KMS-11 (cell line): ENCODE measurements at regions not wholly inside any gene's neighbourhood (a gene's known extent, or its start where the extent isn't known, plus 50 kb on each side); places are given as distances from the start of the nearest gene placed in this dataset.

Experiments
- H2AFZ ChIP-seq: fragments of 200-600 bp; sonication (generic); 2 replicates; pipeline ENCODE4 v1.6.1; 2016; ENCODE audit warnings: antibody characterized with exemption, mixed run types, low read depth
- H3K27ac ChIP-seq: fragments of 200-600 bp; sonication (generic); 2 replicates; pipeline ENCODE4 v1.6.1; 2016; ENCODE audit warnings: mild to moderate bottlenecking, mixed run types
- H3K27me3 ChIP-seq: fragments of 200-600 bp; sonication (generic); 2 replicates; pipeline ENCODE4 v1.6.1; 2017; ENCODE audit warnings: mild to moderate bottlenecking, low read depth, mixed run types, moderate library complexity; ENCODE audit not compliant: insufficient read depth
- H3K36me3 ChIP-seq: fragments of 200-600 bp; sonication (generic); 2 replicates; pipeline ENCODE4 v1.6.1; 2017; ENCODE audit warnings: mild to moderate bottlenecking, mixed run types; ENCODE audit not compliant: insufficient read depth
- H3K4me1 ChIP-seq: fragments of 200-600 bp; sonication (generic); 2 replicates; pipeline ENCODE4 v1.6.1; 2016; ENCODE audit warnings: mild to moderate bottlenecking, low read depth, mixed run types; ENCODE audit not compliant: poor library complexity, severe bottlenecking
- H3K4me2 ChIP-seq: fragments of 200-600 bp; sonication (generic); 2 replicates; pipeline ENCODE4 v1.7.0; 2016; ENCODE audit warnings: mild to moderate bottlenecking, mixed run types
- H3K4me3 ChIP-seq: fragments of 200-600 bp; sonication (generic); IDR thresholded peaks from 2 replicates; pipeline ENCODE4 v1.6.1; 2017; ENCODE audit warnings: low read depth, low read length, mixed read lengths; ENCODE audit not compliant: insufficient read depth
- H3K79me2 ChIP-seq: fragments of 200-600 bp; sonication (generic); 2 replicates; pipeline ENCODE4 v1.6.1; 2016; ENCODE audit warnings: low read depth, mixed run types; ENCODE audit not compliant: insufficient read depth
- H3K9ac ChIP-seq: fragments of 200-600 bp; sonication (generic); 2 replicates; pipeline ENCODE4 v1.6.1; 2016; ENCODE audit warnings: mild to moderate bottlenecking, mixed run types
- H4K20me1 ChIP-seq: fragments of 200-600 bp; sonication (generic); 2 replicates; pipeline ENCODE4 v1.6.1; 2016; ENCODE audit warnings: mild to moderate bottlenecking, mixed run types; ENCODE audit not compliant: insufficient read depth
- CTCF ChIP-seq: fragments of 200-600 bp; sonication (generic); conservative IDR thresholded peaks from 2 replicates; pipeline ENCODE4 v1.6.1; 2017; ENCODE audit warnings: low read depth, mild to moderate bottlenecking, antibody characterized with exemption, low read length, moderate library complexity, mixed read lengths

GRCh38 chr5:124972703-124973102 lies 226.3 kb upstream of the ZNF608 start:
- Histone ChIP-seq H3K27me3 (no peaks in the 10 kb centered on the region), H3K4me1 (no peaks in the 10 kb centered on the region), H2AFZ (no peak overlapping the region), H3K79me2 (no peaks in the 10 kb centered on the region), H3K4me3 (no peak overlapping the region), H3K36me3 (no peaks in the 10 kb centered on the region), H4K20me1 (no peaks in the 10 kb centered on the region), H3K27ac (no peak overlapping the region), H3K4me2 (no peak overlapping the region), H3K9ac (no peak overlapping the region)
- TF ChIP-seq CTCF, result no peak

- H3K9ac ChIP-seq, result no peak overlapping the region
- H3K4me2 ChIP-seq, result no peak overlapping the region
- no peaks in the 10 kb centered on the region for H3K36me3 ChIP-seq
- H3K27ac ChIP-seq, result no peak overlapping the region
- H3K4me1 ChIP-seq, result no peaks in the 10 kb centered on the region
- no peaks in the 10 kb centered on the region for H3K79me2 ChIP-seq
- no peak for TF ChIP-seq CTCF
- H3K27me3 ChIP-seq, result no peaks in the 10 kb centered on the region
- no peak overlapping the region for H2AFZ ChIP-seq
- H4K20me1 ChIP-seq, result no peaks in the 10 kb centered on the region
- H3K4me3 ChIP-seq, result no peak overlapping the region
Measured at GRCh38 chr5:124973661-124974060, 227.2 kb upstream of the ZNF608 start.

GRCh38 chr5:124976086-124976485 lies 229.6 kb upstream of the ZNF608 start:
- Histone ChIP-seq H3K9ac (no peak overlapping the region), H2AFZ (no peak overlapping the region), H3K4me3 (no peak overlapping the region), H3K27me3 (no peaks in the 10 kb centered on the region), H3K4me1 (no peaks in the 10 kb centered on the region), H3K27ac (no peak overlapping the region), H4K20me1 (no peaks in the 10 kb centered on the region), H3K4me2 (no peak overlapping the region), H3K79me2 (no peaks in the 10 kb centered on the region), H3K36me3 (no peaks in the 10 kb centered on the region)
- no peak for TF ChIP-seq CTCF

DNA sequence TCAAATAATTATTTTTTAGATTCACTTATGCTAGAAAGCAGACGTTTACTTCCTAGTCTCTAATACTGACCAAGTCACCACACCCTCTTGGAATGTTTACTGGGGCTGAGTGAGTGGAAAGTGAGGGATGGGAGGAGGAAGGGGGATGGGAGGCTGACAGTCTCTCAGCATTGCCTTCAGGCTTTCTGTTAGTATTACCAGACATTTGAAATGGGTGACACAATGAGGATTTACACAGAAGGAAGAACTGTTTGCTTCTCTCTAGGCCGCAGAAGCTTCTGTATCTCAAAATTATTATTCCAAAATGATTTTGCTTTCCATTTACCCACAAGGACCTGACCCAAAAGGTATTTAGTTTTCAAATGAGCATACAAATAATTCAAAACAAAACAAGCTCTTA lies 232.8 kb upstream of the ZNF608 start:
- Histone ChIP-seq H3K36me3 (no peaks in the 10 kb centered on the region), H3K9ac (no peak overlapping the region), H3K27ac (no peak overlapping the region), H3K79me2 (no peaks in the 10 kb centered on the region), H3K27me3 (no peaks in the 10 kb centered on the region), H2AFZ (no peak overlapping the region), H4K20me1 (no peaks in the 10 kb centered on the region), H3K4me1 (no peaks in the 10 kb centered on the region), H3K4me2 (no peak overlapping the region), H3K4me3 (no peak overlapping the region)
- no peak for TF ChIP-seq CTCF
